ENCODE measurements at regions not wholly inside any gene's neighbourhood (a gene's known extent, or its start where the extent isn't known, plus 50 kb on each side); places are given as distances from the start of the nearest gene placed in this dataset.
A peak's percentile ranks its signal among the peaks of the same experiment; 100 is the strongest.

- no peak for TF ChIP-seq ETS1 (IDR thresholded peaks at IDR 0.05)
- TF ChIP-seq POLR2AphosphoS5 (IDR thresholded peaks at IDR 0.05; ENCODE audit: low read depth), result no peak
- TF ChIP-seq CTCF (conservative IDR thresholded peaks at IDR 0.05; ENCODE audit: low read depth in 2 of 2), result no peak
- no peak for TF ChIP-seq CREB1 (CRISPR knock-in tag; IDR thresholded peaks at IDR 0.05; ENCODE audit: low read depth)
- no peak for TF ChIP-seq REST (IDR thresholded peaks at IDR 0.05; ENCODE audit: unreplicated experiment)
- TF ChIP-seq STAT1 (IDR thresholded peaks at IDR 0.05; ENCODE audit: unreplicated experiment), result no peak
- TF ChIP-seq ZNF331 (CRISPR knock-in tag; IDR thresholded peaks at IDR 0.05; ENCODE audit: low read depth), result no peak
These were observed 255.8 kb downstream of the RHOU start (continued) for GRCh38 chr1:228990906-228991569.

GRCh38 chr1:228992044-228992443 lies 256.8 kb downstream of the RHOU start:
- no peaks in the 10 kb centered on the region for H3K36me3 Mint-ChIP-seq (ENCODE audit: low read depth)
- no peaks in the 10 kb centered on the region for H3K9me3 Mint-ChIP-seq
- TF ChIP-seq EZH2phosphoT487 (IDR thresholded peaks at IDR 0.05; ENCODE audit: unreplicated experiment) (no peak), JUNB (IDR thresholded peaks at IDR 0.05; ENCODE audit: unreplicated experiment) (no peak), STAT1 (IDR thresholded peaks at IDR 0.05; ENCODE audit: unreplicated experiment) (no peak), EZH2 (IDR thresholded peaks at IDR 0.05; ENCODE audit: low read depth, unreplicated experiment) (no peak), CREB1 (CRISPR knock-in tag; IDR thresholded peaks at IDR 0.05; ENCODE audit: low read depth) (no peak)

More at GRCh38 chr1:228992044-228992443, 256.8 kb downstream of the RHOU start:
- Histone ChIP-seq H3K4me2 (0 out of 2 replicates have a peak overlapping the region, but pooled peaks have one; percentile 46), H2AFZ (no peak overlapping the region), H3K4me3 (no peak overlapping the region), H4K20me1 (replicated peaks; ENCODE audit: insufficient read depth) (no peaks in the 10 kb centered on the region), H3K36me3 (ENCODE audit: insufficient read depth) (no peaks in the 10 kb centered on the region; the same call in 1 of the 2 replicates), H3K79me2 (replicated peaks; ENCODE audit: insufficient read depth) (no peaks in the 10 kb centered on the region), H3K4me1 (ENCODE audit: insufficient read depth) (peaks cover 20% of the 10 kb centered on the region), H3K27me3 (ENCODE audit: insufficient read depth) (no peaks in the 10 kb centered on the region), H3K27ac (ENCODE audit: low read depth) (no peak overlapping the region), H3K9me2 (ENCODE audit: insufficient read depth) (peaks cover 17% of the 10 kb centered on the region; the same call in 1 of the 2 replicates), H3F3A (replicated peaks; ENCODE audit: low read depth) (no peaks in the 10 kb centered on the region)
- Mint-ChIP-seq H3K27ac (no peak overlapping the region), H3K27me3 (ENCODE audit: insufficient read depth, low read depth, poor library complexity) (peaks cover 1% of the 10 kb centered on the region), H3K4me1 (peaks cover 30% of the 10 kb centered on the region), H3K4me3 (no peak overlapping the region)
- no peak for ATAC-seq
- DNase-seq (ENCODE audit: low spot score), result no peak

Measured in GM23338 (cell line).